ENCODE measurements at regions not wholly inside any gene's neighbourhood (a gene's known extent, or its start where the extent isn't known, plus 50 kb on each side); places are given as distances from the start of the nearest gene placed in this dataset.

DNA sequence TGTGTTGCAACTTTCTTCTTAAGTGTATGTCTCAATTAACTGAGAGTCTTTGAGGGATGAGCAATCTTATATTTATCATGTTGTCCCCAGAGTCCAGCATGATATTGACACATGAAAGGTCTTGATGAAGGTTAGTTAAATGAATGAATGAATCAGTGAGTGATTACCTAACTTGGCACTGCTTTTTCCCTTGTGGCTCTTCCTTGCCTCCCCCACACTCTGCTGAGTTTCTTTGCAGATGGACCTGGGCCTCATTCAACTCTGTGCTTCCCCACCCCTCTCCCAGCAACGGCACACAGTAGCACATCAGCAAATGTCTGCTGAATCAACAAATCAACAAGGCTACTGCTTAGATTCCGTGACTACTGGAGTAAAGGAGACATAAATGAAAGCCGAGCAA lies 235.1 kb upstream of the CXCL12 start:
- Mint-ChIP-seq H3K27ac (no peak overlapping the region), H3K27me3 (no peaks in the 10 kb centered on the region), H3K4me3 (no peak overlapping the region), H3K36me3 (ENCODE audit: low read depth) (no peaks in the 10 kb centered on the region), H3K4me1 (no peaks in the 10 kb centered on the region)
- no peaks in the 10 kb centered on the region for H3K9me3 ChIP-seq (ENCODE audit: control insufficient read depth, low read length, poor library complexity, severe bottlenecking)
- no peak for DNase-seq
- ATAC-seq = no peak

DNA sequence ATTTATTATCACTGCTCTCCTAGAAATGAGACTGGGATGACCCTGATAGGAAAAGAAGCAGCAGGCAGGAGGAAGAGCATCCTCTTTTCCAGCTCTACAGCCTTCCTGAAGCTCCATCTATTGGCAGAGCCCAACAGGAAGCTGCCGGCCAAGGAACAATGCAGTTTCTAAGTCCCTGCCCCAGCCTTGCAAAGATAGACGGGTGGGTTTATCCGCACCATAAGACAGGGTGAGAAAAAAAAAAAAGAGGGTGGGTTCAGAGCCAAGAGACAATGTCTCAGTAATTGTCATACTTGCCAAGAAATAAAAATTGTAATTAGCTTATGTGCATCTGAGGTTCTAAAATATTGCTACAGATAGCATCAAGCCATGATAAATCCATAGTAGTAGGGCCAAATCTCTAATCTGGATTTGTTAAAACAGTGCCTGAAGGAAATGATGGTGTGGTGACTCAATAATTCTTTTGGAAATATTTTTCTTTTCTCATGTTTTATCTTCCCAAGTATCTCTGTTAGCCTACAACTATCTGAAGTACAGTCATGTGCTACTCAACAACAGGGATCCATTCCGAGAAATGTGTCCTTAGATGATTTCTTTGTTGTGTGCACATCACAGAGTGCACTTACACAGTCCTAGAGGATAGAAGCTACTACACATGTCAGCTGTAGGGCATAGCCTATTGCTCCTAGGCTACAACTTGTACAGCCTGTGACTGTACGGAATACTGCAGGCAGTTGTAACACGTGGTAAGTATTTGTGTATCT lies 242.9 kb upstream of the CXCL12 start:
- Mint-ChIP-seq H3K4me1 (no peaks in the 10 kb centered on the region), H3K36me3 (ENCODE audit: low read depth) (no peaks in the 10 kb centered on the region), H3K27me3 (no peaks in the 10 kb centered on the region), H3K4me3 (no peak overlapping the region), H3K27ac (no peak overlapping the region)
- H3K9me3 ChIP-seq (ENCODE audit: control insufficient read depth, low read length, poor library complexity, severe bottlenecking) = no peaks in the 10 kb centered on the region
- no peak for ATAC-seq
- DNase-seq = no peak

DNA sequence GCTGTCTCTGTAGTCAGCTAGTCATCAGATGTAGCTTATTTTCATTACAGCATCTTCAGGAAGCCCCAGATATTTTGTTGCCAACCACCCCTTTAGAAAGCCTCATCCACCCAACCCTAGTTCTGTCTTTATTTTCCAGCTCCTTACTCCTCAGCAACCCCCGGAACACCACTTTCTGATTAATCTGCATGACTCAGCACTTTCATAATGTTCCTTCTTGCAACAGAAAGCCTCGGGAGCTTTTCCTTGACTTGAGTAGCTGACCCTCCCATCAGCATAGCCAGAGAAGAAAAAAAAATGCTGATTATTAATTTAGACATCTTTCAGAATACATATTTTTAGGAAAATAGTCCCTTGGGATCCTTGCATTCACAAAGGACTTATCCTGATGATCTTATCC lies 244.0 kb upstream of the CXCL12 start:
- H3K9me3 ChIP-seq (ENCODE audit: control insufficient read depth, low read length, poor library complexity, severe bottlenecking) = no peaks in the 10 kb centered on the region
- DNase-seq (no peak), ATAC-seq (no peak)
- no peak overlapping the region for H3K27ac Mint-ChIP-seq
- H3K27me3 Mint-ChIP-seq = no peaks in the 10 kb centered on the region
- no peak overlapping the region for H3K4me3 Mint-ChIP-seq
- no peaks in the 10 kb centered on the region for H3K36me3 Mint-ChIP-seq (ENCODE audit: low read depth)
- H3K4me1 Mint-ChIP-seq = no peaks in the 10 kb centered on the region

DNA sequence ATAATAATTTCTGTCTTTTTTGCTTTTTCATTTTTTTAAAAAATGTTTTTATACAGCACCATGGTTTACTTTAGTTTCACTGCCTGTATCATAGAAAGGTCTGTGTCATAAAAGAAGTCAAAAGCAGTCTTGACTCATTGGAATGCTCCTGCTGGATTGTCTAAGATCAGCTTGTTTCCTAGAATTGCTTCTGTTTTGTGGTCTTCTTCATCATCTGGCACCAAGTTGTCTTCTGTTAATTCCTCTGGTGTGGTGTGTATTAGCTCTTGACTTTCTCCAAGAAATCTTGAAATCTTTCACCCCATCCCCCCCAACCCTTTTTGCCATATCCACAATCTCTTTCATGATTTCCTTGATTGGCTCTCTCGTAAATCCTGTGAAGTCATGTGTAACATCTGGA lies 250.3 kb upstream of the CXCL12 start:
- Mint-ChIP-seq H3K27me3 (no peaks in the 10 kb centered on the region), H3K4me3 (no peak overlapping the region)
- no peak for ATAC-seq

GRCh38 chr10:44636625-44637024 lies 251.7 kb upstream of the CXCL12 start:
- no peak overlapping the region for H3K27ac Mint-ChIP-seq
- no peaks in the 10 kb centered on the region for H3K36me3 Mint-ChIP-seq (ENCODE audit: low read depth)
- H3K4me3 Mint-ChIP-seq = no peak overlapping the region
- no peaks in the 10 kb centered on the region for H3K27me3 Mint-ChIP-seq
- H3K9me3 ChIP-seq (ENCODE audit: control insufficient read depth, low read length, poor library complexity, severe bottlenecking) = no peaks in the 10 kb centered on the region
- no peak for ATAC-seq
- no peaks in the 10 kb centered on the region for H3K4me1 Mint-ChIP-seq
- no peak for DNase-seq

More for the DNA sequence above, 250.3 kb upstream of the CXCL12 start:
- H3K4me1 Mint-ChIP-seq = no peaks in the 10 kb centered on the region
- no peak for DNase-seq
- no peaks in the 10 kb centered on the region for H3K9me3 ChIP-seq (ENCODE audit: control insufficient read depth, low read length, poor library complexity, severe bottlenecking)
- no peak overlapping the region for H3K27ac Mint-ChIP-seq
- no peaks in the 10 kb centered on the region for H3K36me3 Mint-ChIP-seq (ENCODE audit: low read depth)

- Mint-ChIP-seq H3K4me1 (no peaks in the 10 kb centered on the region), H3K36me3 (ENCODE audit: low read depth) (no peaks in the 10 kb centered on the region), H3K27ac (no peak overlapping the region), H3K4me3 (no peak overlapping the region), H3K27me3 (no peaks in the 10 kb centered on the region)
- no peaks in the 10 kb centered on the region for H3K9me3 ChIP-seq (ENCODE audit: control insufficient read depth, low read length, poor library complexity, severe bottlenecking)
- DNase-seq = no peak
- no peak for ATAC-seq
Observed at GRCh38 chr10:44640429-44640828, 255.5 kb upstream of the CXCL12 start.

DNA sequence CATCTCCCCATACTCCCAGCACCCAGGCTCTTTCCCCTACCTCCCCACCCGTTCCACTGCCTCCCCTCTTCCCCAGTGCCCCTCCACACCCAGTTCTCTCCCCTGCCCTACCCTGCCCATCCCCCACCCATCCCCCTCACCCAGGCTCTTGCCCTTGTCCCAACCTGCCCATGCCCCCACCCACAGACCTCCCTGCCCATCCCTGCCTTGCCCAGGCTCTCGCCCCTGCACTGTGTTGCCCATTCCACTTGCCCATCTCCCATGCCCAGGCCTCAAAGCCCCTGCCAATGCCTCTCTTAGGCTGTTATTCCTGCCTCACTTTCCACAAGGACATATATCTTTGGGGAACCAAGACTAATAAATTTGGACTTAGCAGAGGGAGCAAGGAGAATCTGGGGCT lies 262.6 kb upstream of the CXCL12 start:
- Mint-ChIP-seq H3K4me1 (no peaks in the 10 kb centered on the region), H3K27me3 (no peaks in the 10 kb centered on the region), H3K4me3 (no peak overlapping the region), H3K27ac (no peak overlapping the region), H3K36me3 (ENCODE audit: low read depth) (no peaks in the 10 kb centered on the region)
- H3K9me3 ChIP-seq (ENCODE audit: control insufficient read depth, low read length, poor library complexity, severe bottlenecking) = no peaks in the 10 kb centered on the region
- no peak for ATAC-seq
- DNase-seq = no peak

DNA sequence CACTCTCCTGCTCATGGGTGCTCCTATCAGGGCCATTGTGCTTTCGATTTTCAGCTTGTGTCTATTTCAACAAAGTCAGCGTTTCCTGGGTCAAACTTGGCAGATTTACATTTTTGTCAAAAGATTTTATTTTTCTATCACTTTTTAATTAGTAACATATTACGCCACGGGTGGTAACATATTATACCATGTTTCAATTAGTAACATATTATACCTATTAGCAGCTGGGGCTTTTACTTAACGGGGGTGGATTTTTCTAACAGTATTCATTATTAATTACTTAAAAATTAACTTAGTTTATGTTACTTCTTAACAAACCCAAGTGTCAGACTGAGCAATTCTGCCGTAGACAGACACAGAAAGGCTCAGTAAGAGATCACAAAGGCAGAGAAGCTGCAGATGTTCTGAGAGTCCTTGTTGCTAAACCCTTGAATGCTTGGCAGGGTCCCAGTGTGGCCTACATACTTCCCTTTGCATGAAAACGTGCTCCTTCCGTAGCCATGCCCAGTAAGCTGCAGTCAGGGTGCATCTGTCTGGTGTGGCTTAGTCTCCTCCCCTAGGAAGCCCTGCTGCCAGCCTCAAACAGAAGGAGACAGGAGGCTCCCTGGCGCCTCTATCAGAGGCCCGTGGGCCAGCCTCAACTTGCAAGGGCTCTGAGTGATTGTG lies 263.1 kb upstream of the CXCL12 start:
- Mint-ChIP-seq H3K36me3 (ENCODE audit: low read depth) (no peaks in the 10 kb centered on the region), H3K4me3 (no peak overlapping the region), H3K27ac (no peak overlapping the region), H3K27me3 (no peaks in the 10 kb centered on the region), H3K4me1 (no peaks in the 10 kb centered on the region)
- ATAC-seq = no peak
- no peaks in the 10 kb centered on the region for H3K9me3 ChIP-seq (ENCODE audit: control insufficient read depth, low read length, poor library complexity, severe bottlenecking)
- no peak for DNase-seq

- no peaks in the 10 kb centered on the region for H3K36me3 Mint-ChIP-seq (ENCODE audit: low read depth)
- H3K27ac Mint-ChIP-seq = no peak overlapping the region
- no peak overlapping the region for H3K4me3 Mint-ChIP-seq
- no peaks in the 10 kb centered on the region for H3K4me1 Mint-ChIP-seq
- no peak for ATAC-seq
- DNase-seq = no peak
- H3K9me3 ChIP-seq (ENCODE audit: control insufficient read depth, low read length, poor library complexity, severe bottlenecking) = no peaks in the 10 kb centered on the region
- no peaks in the 10 kb centered on the region for H3K27me3 Mint-ChIP-seq
Observed at GRCh38 chr10:44650691-44651661, 260.2 kb upstream of the TMEM72 start.

- no peaks in the 10 kb centered on the region for H3K27me3 Mint-ChIP-seq
- H3K36me3 Mint-ChIP-seq (ENCODE audit: low read depth) = no peaks in the 10 kb centered on the region
- H3K9me3 ChIP-seq (ENCODE audit: control insufficient read depth, low read length, poor library complexity, severe bottlenecking) = no peaks in the 10 kb centered on the region
- no peak for ATAC-seq
- DNase-seq = no peak
- H3K4me3 Mint-ChIP-seq = no peak overlapping the region
- no peak overlapping the region for H3K27ac Mint-ChIP-seq
- H3K4me1 Mint-ChIP-seq = no peaks in the 10 kb centered on the region
Observed at GRCh38 chr10:44651834-44652233, 259.3 kb upstream of the TMEM72 start.

DNA sequence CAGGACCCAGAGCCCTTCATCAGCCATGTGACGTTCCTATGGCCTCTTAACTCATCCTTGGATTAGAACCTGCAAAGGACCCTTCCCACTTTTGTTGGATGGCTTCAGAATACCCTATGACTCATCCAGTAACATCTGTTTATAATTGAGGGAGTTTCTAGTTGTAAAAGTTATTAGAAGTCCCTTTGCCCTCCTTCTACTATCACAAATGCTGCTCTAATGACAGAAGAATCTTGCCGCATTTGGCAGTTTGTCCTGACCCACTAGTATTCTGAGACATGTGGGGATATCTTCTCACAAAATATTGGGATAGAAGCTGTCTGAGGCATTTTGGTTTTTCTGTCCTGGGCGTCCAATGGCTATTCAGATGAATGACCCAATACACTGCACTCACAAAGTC lies 251.8 kb upstream of the TMEM72 start:
- H3K27ac Mint-ChIP-seq = no peak overlapping the region
- H3K27me3 Mint-ChIP-seq = no peaks in the 10 kb centered on the region
- no peaks in the 10 kb centered on the region for H3K36me3 Mint-ChIP-seq (ENCODE audit: low read depth)
- no peak for DNase-seq
- no peaks in the 10 kb centered on the region for H3K4me1 Mint-ChIP-seq
- H3K9me3 ChIP-seq (ENCODE audit: control insufficient read depth, low read length, poor library complexity, severe bottlenecking) = no peaks in the 10 kb centered on the region
- no peak for ATAC-seq
- H3K4me3 Mint-ChIP-seq = no peak overlapping the region

DNA sequence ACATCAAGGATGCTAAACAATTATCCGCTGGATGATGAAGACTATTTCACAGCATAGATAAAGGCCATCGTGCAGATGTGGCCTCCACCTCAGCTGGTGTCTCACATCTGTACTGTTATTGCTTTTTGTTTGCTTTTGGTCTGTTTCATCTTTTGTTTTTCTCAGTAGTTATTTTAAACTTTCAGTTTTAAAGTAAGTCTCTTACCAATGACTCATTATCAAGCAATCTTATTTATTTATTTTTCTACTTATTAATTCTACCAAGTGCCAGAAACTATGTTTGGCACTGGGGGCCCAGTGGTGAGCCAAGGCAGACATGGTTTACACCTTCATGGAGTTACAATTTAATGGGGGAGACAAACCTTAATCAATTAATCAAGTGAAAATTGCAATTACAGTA lies 250.9 kb upstream of the TMEM72 start:
- no peak for ATAC-seq
- no peak overlapping the region for H3K27ac Mint-ChIP-seq
- H3K4me1 Mint-ChIP-seq = no peaks in the 10 kb centered on the region
- no peaks in the 10 kb centered on the region for H3K27me3 Mint-ChIP-seq
- no peak overlapping the region for H3K4me3 Mint-ChIP-seq
- no peaks in the 10 kb centered on the region for H3K36me3 Mint-ChIP-seq (ENCODE audit: low read depth)
- no peaks in the 10 kb centered on the region for H3K9me3 ChIP-seq (ENCODE audit: control insufficient read depth, low read length, poor library complexity, severe bottlenecking)
- no peak for DNase-seq

- H3K4me3 Mint-ChIP-seq = no peak overlapping the region
- H3K27me3 Mint-ChIP-seq = no peaks in the 10 kb centered on the region
- no peaks in the 10 kb centered on the region for H3K36me3 Mint-ChIP-seq (ENCODE audit: low read depth)
- no peak for ATAC-seq
- H3K4me1 Mint-ChIP-seq = no peaks in the 10 kb centered on the region
- no peaks in the 10 kb centered on the region for H3K9me3 ChIP-seq (ENCODE audit: control insufficient read depth, low read length, poor library complexity, severe bottlenecking)
- no peak for DNase-seq
- no peak overlapping the region for H3K27ac Mint-ChIP-seq
Observed at GRCh38 chr10:44662051-44662450, 249.1 kb upstream of the TMEM72 start.
